ENCODE measurements at regions not wholly inside any gene's neighbourhood (a gene's known extent, or its start where the extent isn't known, plus 50 kb on each side); places are given as distances from the start of the nearest gene placed in this dataset.

- no peaks in the 10 kb centered on the region for H3K79me2 ChIP-seq (ENCODE audit: control insufficient read depth, insufficient read depth, low read length)
- H3K4me3 ChIP-seq = no peak overlapping the region
- H3K9ac ChIP-seq (ENCODE audit: control insufficient read depth, insufficient read depth, low read length) = no peak overlapping the region
- DNase-seq (ENCODE audit: low read depth, low spot score) = no peak
- H3K27me3 ChIP-seq (replicated peaks in 1 of 2; ENCODE audit: control insufficient read depth in 2 of 2, insufficient read depth in 2 of 2, low read length in 1 of 2) = no peaks in the 10 kb centered on the region
- H3K4me1 ChIP-seq (ENCODE audit: control insufficient read depth, insufficient read depth, low read length) = no peaks in the 10 kb centered on the region
- 3% methylated on average over 2 of the region's 2 CpGs for WGBS (ENCODE audit: insufficient coverage, insufficient replicate concordance, low lambda C conversion rate, missing lambda C conversion rate)
- in situ Hi-C loops (cut with MboI) = no loop called here
- no peak for ATAC-seq
- H4K20me1 ChIP-seq (ENCODE audit: control insufficient read depth, insufficient read depth) = no peaks in the 10 kb centered on the region
- ChIA-PET POLR2A (no interaction called here), SMC1A (ENCODE audit: uncharacterized antibody, unreplicated experiment) (no interaction called here), CTCF (no interaction called here), RAD21 (ENCODE audit: unreplicated experiment) (no interaction called here)
- no peak for TF ChIP-seq FOS (IDR thresholded peaks at IDR 0.05; ENCODE audit: borderline replicate concordance, extremely low read depth, insufficient read length)
- no peaks in the 10 kb centered on the region for H3K36me3 ChIP-seq (ENCODE audit: control insufficient read depth in 2 of 2, insufficient read depth in 2 of 2, low read length in 1 of 2)
- H2AFZ ChIP-seq (ENCODE audit: control insufficient read depth, low read depth, low read length) = no peak overlapping the region
- no peak for FAIRE-seq
- no peak overlapping the region for H3K4me2 ChIP-seq (ENCODE audit: control insufficient read depth, insufficient read depth)
- H3K9me3 ChIP-seq (replicated peaks; ENCODE audit: control insufficient read depth, insufficient read depth, low read length) = no peaks in the 10 kb centered on the region
- BruUV-seq (replicated peaks) = no TSS peak
- H3K27ac ChIP-seq (ENCODE audit: control insufficient read depth, insufficient read depth) = no peak overlapping the region
- intact Hi-C loops (cut with micrococcal nuclease; ENCODE audit: unreplicated experiment) = no loop called here
Observed at GRCh38 chr6:98477231-98477630, 357.1 kb upstream of the POU3F2 start.

- Histone ChIP-seq H3K4me1 (ENCODE audit: control insufficient read depth, insufficient read depth, low read length) (no peaks in the 10 kb centered on the region), H4K20me1 (ENCODE audit: control insufficient read depth, insufficient read depth) (no peaks in the 10 kb centered on the region), H3K79me2 (ENCODE audit: control insufficient read depth, insufficient read depth, low read length) (no peaks in the 10 kb centered on the region), H3K4me2 (ENCODE audit: control insufficient read depth, insufficient read depth) (no peak overlapping the region), H3K4me3 (no peak overlapping the region), H2AFZ (ENCODE audit: control insufficient read depth, low read depth, low read length) (no peak overlapping the region), H3K9ac (ENCODE audit: control insufficient read depth, insufficient read depth, low read length) (no peak overlapping the region), H3K27ac (ENCODE audit: control insufficient read depth, insufficient read depth) (no peak overlapping the region), H3K36me3 (ENCODE audit: control insufficient read depth in 2 of 2, insufficient read depth in 2 of 2, low read length in 1 of 2) (no peaks in the 10 kb centered on the region), H3K9me3 (replicated peaks; ENCODE audit: control insufficient read depth, insufficient read depth, low read length) (no peaks in the 10 kb centered on the region), H3K27me3 (replicated peaks in 1 of 2; ENCODE audit: control insufficient read depth in 2 of 2, insufficient read depth in 2 of 2, low read length in 1 of 2) (no peaks in the 10 kb centered on the region)
- ChIA-PET SMC1A (ENCODE audit: uncharacterized antibody, unreplicated experiment) (no interaction called here), POLR2A (no interaction called here), RAD21 (ENCODE audit: unreplicated experiment) (no interaction called here), CTCF (interaction anchor here (0.6 kb wide), 1 partner anchor 316 kb away, joined by 4 read pairs; no protein-coding TSS in a partner anchor)
- no TSS peak for BruUV-seq (replicated peaks)
- intact Hi-C loops (cut with micrococcal nuclease; ENCODE audit: unreplicated experiment) (no loop called here), in situ Hi-C loops (cut with MboI) (no loop called here)
- no peak for DNase-seq (ENCODE audit: low read depth, low spot score)
- FAIRE-seq = no peak
- WGBS (ENCODE audit: insufficient coverage, insufficient replicate concordance, low lambda C conversion rate, missing lambda C conversion rate) = 18% methylated on average over 6 of the region's 6 CpGs
- ATAC-seq = no peak
- TF ChIP-seq, protein P1, sequence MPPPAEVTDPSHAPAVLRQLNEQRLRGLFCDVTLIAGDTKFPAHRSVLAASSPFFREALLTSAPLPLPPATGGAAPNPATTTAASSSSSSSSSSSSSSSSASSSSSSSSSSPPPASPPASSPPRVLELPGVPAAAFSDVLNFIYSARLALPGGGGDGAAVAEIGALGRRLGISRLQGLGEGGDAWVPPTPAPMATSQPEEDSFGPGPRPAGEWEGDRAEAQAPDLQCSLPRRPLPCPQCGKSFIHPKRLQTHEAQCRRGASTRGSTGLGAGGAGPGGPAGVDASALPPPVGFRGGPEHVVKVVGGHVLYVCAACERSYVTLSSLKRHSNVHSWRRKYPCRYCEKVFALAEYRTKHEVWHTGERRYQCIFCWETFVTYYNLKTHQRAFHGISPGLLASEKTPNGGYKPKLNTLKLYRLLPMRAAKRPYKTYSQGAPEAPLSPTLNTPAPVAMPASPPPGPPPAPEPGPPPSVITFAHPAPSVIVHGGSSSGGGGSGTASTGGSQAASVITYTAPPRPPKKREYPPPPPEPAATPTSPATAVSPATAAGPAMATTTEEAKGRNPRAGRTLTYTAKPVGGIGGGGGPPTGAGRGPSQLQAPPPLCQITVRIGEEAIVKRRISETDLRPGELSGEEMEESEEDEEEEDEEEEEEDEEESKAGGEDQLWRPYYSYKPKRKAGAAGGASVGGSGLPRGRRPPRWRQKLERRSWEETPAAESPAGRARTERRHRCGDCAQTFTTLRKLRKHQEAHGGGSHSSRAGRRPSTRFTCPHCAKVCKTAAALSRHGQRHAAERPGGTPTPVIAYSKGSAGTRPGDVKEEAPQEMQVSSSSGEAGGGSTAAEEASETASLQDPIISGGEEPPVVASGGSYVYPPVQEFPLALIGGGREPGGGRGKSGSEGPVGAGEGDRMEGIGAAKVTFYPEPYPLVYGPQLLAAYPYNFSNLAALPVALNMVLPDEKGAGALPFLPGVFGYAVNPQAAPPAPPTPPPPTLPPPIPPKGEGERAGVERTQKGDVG (CRISPR knock-in tag; IDR thresholded peaks at IDR 0.05) = no peak
- TF ChIP-seq GATAD2B (conservative IDR thresholded peaks at IDR 0.05; ENCODE audit: low read depth) (no peak), E4F1 (IDR thresholded peaks at IDR 0.05; ENCODE audit: borderline replicate concordance, partially characterized antibody) (no peak), SMC3 (IDR thresholded peaks at IDR 0.05; ENCODE audit: borderline replicate concordance, low read length) (no peak), NR2C1 (IDR thresholded peaks at IDR 0.05) (no peak), BCL11A (IDR thresholded peaks at IDR 0.05; ENCODE audit: low read depth, low read length) (no peak), ZNF592 (IDR thresholded peaks at IDR 0.05) (no peak)
Observed at GRCh38 chr6:98484696-98485095, 349.7 kb upstream of the POU3F2 start.

Measured in GM12878 (cell line).